Immature natural killer cell (primary cell): ENCODE measurements at regions not wholly inside any gene's neighbourhood (a gene's known extent, or its start where the extent isn't known, plus 50 kb on each side); places are given as distances from the start of the nearest gene placed in this dataset.

ENCODE experiments used
- DNase-seq, 3 donors: peaks; one replicate each; pipeline ENCODE4 v3.0.0; 2022; ENCODE audit warnings: mixed read lengths in 1 of 3
- H3K27ac Mint-ChIP-seq, 6 donors: one replicate each; pipeline ENCODE4 v1.8.0; 2020; ENCODE audit warnings: mixed read lengths in 6 of 6, mild to moderate bottlenecking in 5 of 6, inconsistent platforms in 4 of 6, moderate library complexity in 3 of 6
- H3K27me3 Mint-ChIP-seq, 3 donors: one replicate each; pipeline ENCODE4 v1.8.0; 2020 to 2021; ENCODE audit warnings: low read depth in 3 of 3, mild to moderate bottlenecking in 3 of 3, mixed read lengths in 3 of 3, moderate library complexity in 3 of 3, inconsistent platforms in 1 of 3
- H3K36me3 Mint-ChIP-seq, 3 donors: one replicate each; pipeline ENCODE4 v1.8.0; 2020; ENCODE audit warnings: mixed read lengths in 3 of 3, inconsistent platforms in 2 of 3, mild to moderate bottlenecking in 2 of 3
- H3K4me1 Mint-ChIP-seq, 2 donors: one replicate each; pipeline ENCODE4 v1.8.0; 2020; ENCODE audit warnings: inconsistent platforms in 2 of 2, mild to moderate bottlenecking in 2 of 2, mixed read lengths in 2 of 2, moderate library complexity in 1 of 2
- H3K4me3 Mint-ChIP-seq, 5 donors: one replicate each; pipeline ENCODE4 v1.8.0; 2020; ENCODE audit warnings: mild to moderate bottlenecking in 5 of 5, mixed read lengths in 5 of 5, inconsistent platforms in 3 of 5, moderate library complexity in 3 of 5
- H3K9me3 Mint-ChIP-seq, 6 donors: one replicate each; pipeline ENCODE4 v1.8.0; 2020; ENCODE audit warnings: mild to moderate bottlenecking in 6 of 6, mixed read lengths in 6 of 6, inconsistent platforms in 4 of 6, moderate library complexity in 3 of 6

- Mint-ChIP-seq H3K9me3 (peaks cover 0 to 2% (median 0%) of the 10 kb centered on the region in 6 donors), H3K36me3 (no peaks in the 10 kb centered on the region), H3K27ac (no peak overlapping the region), H3K27me3 (peaks cover 0 to 9% (median 2%) of the 10 kb centered on the region in 3 donors), H3K4me1 (no peaks in the 10 kb centered on the region), H3K4me3 (no peak overlapping the region)
- DNase-seq: no peak
Measured at GRCh38 chr2:23146011-23146410, 239.0 kb upstream of the KLHL29 start.

- DNase-seq: no peak
- Mint-ChIP-seq H3K36me3 (no peaks in the 10 kb centered on the region), H3K27ac (no peak overlapping the region), H3K9me3 (peaks cover 0 to 2% (median 0%) of the 10 kb centered on the region in 6 donors), H3K4me3 (no peak overlapping the region), H3K4me1 (no peaks in the 10 kb centered on the region), H3K27me3 (peaks cover 1 to 9% (median 3%) of the 10 kb centered on the region in 3 donors)
Measured at GRCh38 chr2:23148342-23148741, 236.6 kb upstream of the KLHL29 start.

- no peaks in the 10 kb centered on the region for H3K4me1 Mint-ChIP-seq
- no peak overlapping the region for H3K27ac Mint-ChIP-seq
- H3K36me3 Mint-ChIP-seq: no peaks in the 10 kb centered on the region
- peaks cover 0 to 4% (median 0%) of the 10 kb centered on the region in 6 donors for H3K9me3 Mint-ChIP-seq
- peaks cover 1 to 6% (median 3%) of the 10 kb centered on the region in 3 donors for H3K27me3 Mint-ChIP-seq
- no peak for DNase-seq
- H3K4me3 Mint-ChIP-seq: no peak overlapping the region
Measured at GRCh38 chr2:23149777-23150176, 235.2 kb upstream of the KLHL29 start.

GRCh38 chr2:23153484-23153883, 231.5 kb upstream of the KLHL29 start:
- H3K27ac Mint-ChIP-seq: no peak overlapping the region
- no peaks in the 10 kb centered on the region for H3K36me3 Mint-ChIP-seq
- H3K27me3 Mint-ChIP-seq: peaks cover 1 to 4% (median 2%) of the 10 kb centered on the region in 3 donors
- H3K4me1 Mint-ChIP-seq: no peaks in the 10 kb centered on the region
- no peak overlapping the region for H3K4me3 Mint-ChIP-seq
- DNase-seq: no peak
- peaks cover 0 to 4% (median 0%) of the 10 kb centered on the region in 6 donors for H3K9me3 Mint-ChIP-seq

- Mint-ChIP-seq H3K27ac (no peak overlapping the region), H3K36me3 (no peaks in the 10 kb centered on the region), H3K9me3 (peaks cover 0 to 1% (median 0%) of the 10 kb centered on the region in 6 donors), H3K27me3 (peaks cover 1 to 4% (median 2%) of the 10 kb centered on the region in 3 donors), H3K4me3 (no peak overlapping the region), H3K4me1 (no peaks in the 10 kb centered on the region)
- no peak for DNase-seq
Measured at GRCh38 chr2:23155022-23155421, 230.0 kb upstream of the KLHL29 start.

GRCh38 chr2:23157812-23158211, 227.2 kb upstream of the KLHL29 start:
- H3K27me3 Mint-ChIP-seq: no peaks in the 10 kb centered on the region
- H3K4me3 Mint-ChIP-seq: no peak overlapping the region
- no peak for DNase-seq
- no peak overlapping the region for H3K27ac Mint-ChIP-seq
- H3K9me3 Mint-ChIP-seq: peaks cover 0 to 1% (median 0%) of the 10 kb centered on the region in 6 donors
- no peaks in the 10 kb centered on the region for H3K4me1 Mint-ChIP-seq
- no peaks in the 10 kb centered on the region for H3K36me3 Mint-ChIP-seq

GRCh38 chr2:23158306-23158705, 226.7 kb upstream of the KLHL29 start:
- Mint-ChIP-seq H3K9me3 (peaks cover 0 to 1% (median 0%) of the 10 kb centered on the region in 6 donors), H3K27me3 (no peaks in the 10 kb centered on the region), H3K36me3 (no peaks in the 10 kb centered on the region), H3K27ac (no peak overlapping the region), H3K4me3 (no peak overlapping the region), H3K4me1 (no peaks in the 10 kb centered on the region)
- DNase-seq: no peak

- no peak overlapping the region for H3K4me3 Mint-ChIP-seq
- DNase-seq: no peak
- no peak overlapping the region for H3K27ac Mint-ChIP-seq
- no peaks in the 10 kb centered on the region for H3K4me1 Mint-ChIP-seq
- H3K9me3 Mint-ChIP-seq: peaks cover 0 to 2% (median 0%) of the 10 kb centered on the region in 6 donors
- H3K36me3 Mint-ChIP-seq: no peaks in the 10 kb centered on the region
- peaks cover 0 to 3% (median 0%) of the 10 kb centered on the region in 3 donors for H3K27me3 Mint-ChIP-seq
Measured at GRCh38 chr2:23159746-23160405, 225.1 kb upstream of the KLHL29 start.

- H3K9me3 Mint-ChIP-seq: peaks cover 0 to 2% (median 0%) of the 10 kb centered on the region in 6 donors
- no peak for DNase-seq
- H3K36me3 Mint-ChIP-seq: no peaks in the 10 kb centered on the region
- no peak overlapping the region for H3K4me3 Mint-ChIP-seq
- H3K4me1 Mint-ChIP-seq: no peaks in the 10 kb centered on the region
- H3K27ac Mint-ChIP-seq: no peak overlapping the region
- peaks cover 0 to 5% (median 3%) of the 10 kb centered on the region in 3 donors for H3K27me3 Mint-ChIP-seq
Measured at GRCh38 chr2:23164173-23164572, 220.8 kb upstream of the KLHL29 start.

- Mint-ChIP-seq H3K27ac (no peak overlapping the region), H3K36me3 (no peaks in the 10 kb centered on the region), H3K4me1 (no peaks in the 10 kb centered on the region), H3K9me3 (peaks cover 0 to 8% (median under 1%) of the 10 kb centered on the region in 6 donors), H3K4me3 (no peak overlapping the region), H3K27me3 (peaks cover 0 to 5% (median 1%) of the 10 kb centered on the region in 3 donors)
- DNase-seq: no peak
Measured at GRCh38 chr2:23169896-23170295, 215.1 kb upstream of the KLHL29 start.

GRCh38 chr2:23171108-23171507, 213.9 kb upstream of the KLHL29 start:
- no peak overlapping the region for H3K4me3 Mint-ChIP-seq
- H3K9me3 Mint-ChIP-seq: peaks cover 0 to 8% (median under 1%) of the 10 kb centered on the region in 6 donors
- no peaks in the 10 kb centered on the region for H3K36me3 Mint-ChIP-seq
- no peak overlapping the region for H3K27ac Mint-ChIP-seq
- peaks cover 1 to 5% (median 3%) of the 10 kb centered on the region in 3 donors for H3K27me3 Mint-ChIP-seq
- no peak for DNase-seq
- H3K4me1 Mint-ChIP-seq: no peaks in the 10 kb centered on the region

GRCh38 chr2:23178396-23178795, 206.6 kb upstream of the KLHL29 start:
- no peaks in the 10 kb centered on the region for H3K36me3 Mint-ChIP-seq
- no peak for DNase-seq
- H3K9me3 Mint-ChIP-seq: peaks cover 0 to 8% (median 1%) of the 10 kb centered on the region in 6 donors
- H3K27ac Mint-ChIP-seq: no peak overlapping the region
- no peak overlapping the region for H3K4me3 Mint-ChIP-seq
- peaks cover 0 to 3% (median 0%) of the 10 kb centered on the region in 3 donors for H3K27me3 Mint-ChIP-seq
- no peaks in the 10 kb centered on the region for H3K4me1 Mint-ChIP-seq

- Mint-ChIP-seq H3K27me3 (no peaks in the 10 kb centered on the region), H3K4me1 (no peaks in the 10 kb centered on the region), H3K9me3 (peaks cover 0 to 11% (median under 1%) of the 10 kb centered on the region in 6 donors), H3K4me3 (no peak overlapping the region), H3K27ac (no peak overlapping the region), H3K36me3 (no peaks in the 10 kb centered on the region)
- DNase-seq: no peak
Measured at GRCh38 chr2:23183733-23184132, 201.2 kb upstream of the KLHL29 start.

GRCh38 chr2:23198316-23199114, 186.5 kb upstream of the KLHL29 start:
- Mint-ChIP-seq H3K27me3 (peaks cover 0 to 5% (median 1%) of the 10 kb centered on the region in 3 donors), H3K4me1 (no peaks in the 10 kb centered on the region), H3K9me3 (peaks cover 0 to 2% (median under 1%) of the 10 kb centered on the region in 6 donors), H3K36me3 (no peaks in the 10 kb centered on the region), H3K27ac (no peak overlapping the region), H3K4me3 (no peak overlapping the region)
- DNase-seq: no peak
